SK-N-SH treated with all-trans-retinoic acid at 6 μM for 48 hours (cell line): ENCODE measurements at regions not wholly inside any gene's neighbourhood (a gene's known extent, or its start where the extent isn't known, plus 50 kb on each side); places are given as distances from the start of the nearest gene placed in this dataset.

Experiments used
- ATAC-seq: fragments of 200-7000 bp; cut with Tn5 transposase; 3 replicates; pipeline ENCODE4 v1.9.1; 2020; ENCODE audit warnings: mild to moderate bottlenecking, moderate library complexity
- ARNTL ChIP-seq: fragments of 450-650 bp; formaldehyde crosslinking; IDR thresholded peaks from 2 replicates; pipeline ENCODE4 v1.5.0; 2020; ENCODE audit warnings: low read depth, mild to moderate bottlenecking, moderate library complexity, borderline replicate concordance
- BACH2 ChIP-seq: fragments of 250-450 bp; sonication (Bioruptor Pico); IDR thresholded peaks from 2 replicates; pipeline ENCODE4 v1.9.0; 2021; ENCODE audit warnings: mild to moderate bottlenecking, borderline replicate concordance
- CSRNP3 ChIP-seq: fragments of 250-450 bp; sonication (Bioruptor Pico); IDR thresholded peaks from 2 replicates; pipeline ENCODE4 v1.5.1; 2021; ENCODE audit warnings: mild to moderate bottlenecking, moderate library complexity
- GLIS3 ChIP-seq: fragments of 250-450 bp; sonication (Bioruptor Pico); IDR thresholded peaks from 2 replicates; pipeline ENCODE4 v1.5.0; 2020; ENCODE audit warnings: mild to moderate bottlenecking, moderate library complexity
- ISL1 ChIP-seq: fragments of 250-450 bp; sonication (Bioruptor Pico); IDR thresholded peaks from 2 replicates; pipeline ENCODE4 v2.1.2; 2022; ENCODE audit warnings: mild to moderate bottlenecking, moderate library complexity
- OSR1 ChIP-seq: fragments of 250-450 bp; sonication (Bioruptor Pico); IDR thresholded peaks from 2 replicates; pipeline ENCODE4 v1.8.0; 2022; ENCODE audit warnings: moderate library complexity, mild to moderate bottlenecking, inconsistent platforms
- PATZ1 ChIP-seq: fragments of 250-450 bp; sonication (Bioruptor Pico); IDR thresholded peaks from 2 replicates; pipeline ENCODE4 v1.8.0; 2020; ENCODE audit warnings: mild to moderate bottlenecking, moderate library complexity, borderline replicate concordance
- POU6F1 ChIP-seq: fragments of 250-450 bp; sonication (Bioruptor Pico); IDR thresholded peaks from 2 replicates; pipeline ENCODE4 v1.8.0; 2021; ENCODE audit warnings: low read depth, mild to moderate bottlenecking, moderate library complexity, borderline replicate concordance
- PPARA ChIP-seq: fragments of 250-450 bp; sonication (Bioruptor Pico); IDR thresholded peaks from 2 replicates; pipeline ENCODE4 v1.5.0; 2020; ENCODE audit warnings: mild to moderate bottlenecking, borderline replicate concordance
- RARB ChIP-seq: fragments of 250-450 bp; sonication (Bioruptor Pico); IDR thresholded peaks from 2 replicates; pipeline ENCODE4 v1.8.0; 2021; ENCODE audit warnings: mild to moderate bottlenecking, moderate library complexity
- SNAI2 ChIP-seq: fragments of 250-450 bp; sonication (Bioruptor Pico); IDR thresholded peaks from 2 replicates; pipeline ENCODE4 v1.5.0; 2020; ENCODE audit warnings: mild to moderate bottlenecking, moderate library complexity
- TCF4 ChIP-seq: fragments of 250-450 bp; sonication (Bioruptor Pico); IDR thresholded peaks from 2 replicates; pipeline ENCODE4 v1.8.0; 2021; ENCODE audit warnings: mild to moderate bottlenecking, moderate library complexity, borderline replicate concordance
- ZC3H10 ChIP-seq: fragments of 250-450 bp; sonication (Bioruptor Pico); IDR thresholded peaks from 2 replicates; pipeline ENCODE4 v1.5.1; 2021; ENCODE audit warnings: mild to moderate bottlenecking, moderate library complexity
- ZFP30 ChIP-seq: fragments of 450-650 bp; formaldehyde crosslinking; IDR thresholded peaks from 2 replicates; pipeline ENCODE4 v1.5.0; 2022; ENCODE audit warnings: mild to moderate bottlenecking, moderate library complexity
- ZNF565 ChIP-seq: fragments of 450-650 bp; formaldehyde crosslinking; conservative IDR thresholded peaks from 2 replicates; pipeline ENCODE4 v1.5.0; 2020; ENCODE audit warnings: low read depth, mild to moderate bottlenecking, moderate library complexity
- ZNF70 ChIP-seq: fragments of 450-650 bp; formaldehyde crosslinking; IDR thresholded peaks from 2 replicates; pipeline ENCODE4 v1.5.0; 2020; ENCODE audit warnings: mild to moderate bottlenecking, moderate library complexity
- ZNF8 ChIP-seq: fragments of 450-650 bp; formaldehyde crosslinking; IDR thresholded peaks from 2 replicates; pipeline ENCODE4 v1.5.0; 2020; ENCODE audit warnings: mild to moderate bottlenecking, moderate library complexity
- TF ChIP-seq, protein P1 (sequence below): fragments of 250-450 bp; sonication (Bioruptor Pico); IDR thresholded peaks from 2 replicates; pipeline ENCODE4 v1.5.0; 2020; ENCODE audit warnings: mild to moderate bottlenecking, moderate library complexity

GRCh38 chr12:63223128-63223527, 72.1 kb upstream of the AVPR1A start (continued):
- TF ChIP-seq CSRNP3 (CRISPR knock-in tag) = no peak

GRCh38 chr12:63222582-63222981, 71.6 kb upstream of the AVPR1A start:
- ATAC-seq = no peak
- no peak for TF ChIP-seq PPARA (CRISPR knock-in tag)
- no peak for TF ChIP-seq CSRNP3 (CRISPR knock-in tag)
- no peak for TF ChIP-seq POU6F1
- TF ChIP-seq, protein P1, sequence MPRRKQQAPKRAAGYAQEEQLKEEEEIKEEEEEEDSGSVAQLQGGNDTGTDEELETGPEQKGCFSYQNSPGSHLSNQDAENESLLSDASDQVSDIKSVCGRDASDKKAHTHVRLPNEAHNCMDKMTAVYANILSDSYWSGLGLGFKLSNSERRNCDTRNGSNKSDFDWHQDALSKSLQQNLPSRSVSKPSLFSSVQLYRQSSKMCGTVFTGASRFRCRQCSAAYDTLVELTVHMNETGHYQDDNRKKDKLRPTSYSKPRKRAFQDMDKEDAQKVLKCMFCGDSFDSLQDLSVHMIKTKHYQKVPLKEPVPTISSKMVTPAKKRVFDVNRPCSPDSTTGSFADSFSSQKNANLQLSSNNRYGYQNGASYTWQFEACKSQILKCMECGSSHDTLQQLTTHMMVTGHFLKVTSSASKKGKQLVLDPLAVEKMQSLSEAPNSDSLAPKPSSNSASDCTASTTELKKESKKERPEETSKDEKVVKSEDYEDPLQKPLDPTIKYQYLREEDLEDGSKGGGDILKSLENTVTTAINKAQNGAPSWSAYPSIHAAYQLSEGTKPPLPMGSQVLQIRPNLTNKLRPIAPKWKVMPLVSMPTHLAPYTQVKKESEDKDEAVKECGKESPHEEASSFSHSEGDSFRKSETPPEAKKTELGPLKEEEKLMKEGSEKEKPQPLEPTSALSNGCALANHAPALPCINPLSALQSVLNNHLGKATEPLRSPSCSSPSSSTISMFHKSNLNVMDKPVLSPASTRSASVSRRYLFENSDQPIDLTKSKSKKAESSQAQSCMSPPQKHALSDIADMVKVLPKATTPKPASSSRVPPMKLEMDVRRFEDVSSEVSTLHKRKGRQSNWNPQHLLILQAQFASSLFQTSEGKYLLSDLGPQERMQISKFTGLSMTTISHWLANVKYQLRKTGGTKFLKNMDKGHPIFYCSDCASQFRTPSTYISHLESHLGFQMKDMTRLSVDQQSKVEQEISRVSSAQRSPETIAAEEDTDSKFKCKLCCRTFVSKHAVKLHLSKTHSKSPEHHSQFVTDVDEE (CRISPR knock-in tag) = no peak

GRCh38 chr12:63220921-63221320, 69.9 kb upstream of the AVPR1A start:
- TF ChIP-seq SNAI2 (CRISPR knock-in tag) (no peak), TCF4 (CRISPR knock-in tag) (no peak), GLIS3 (no peak), ZC3H10 (no peak), ZNF565 (CRISPR knock-in tag) (no peak)
- TF ChIP-seq, protein P1 (CRISPR knock-in tag) = no peak
- ATAC-seq = no peak

DNA sequence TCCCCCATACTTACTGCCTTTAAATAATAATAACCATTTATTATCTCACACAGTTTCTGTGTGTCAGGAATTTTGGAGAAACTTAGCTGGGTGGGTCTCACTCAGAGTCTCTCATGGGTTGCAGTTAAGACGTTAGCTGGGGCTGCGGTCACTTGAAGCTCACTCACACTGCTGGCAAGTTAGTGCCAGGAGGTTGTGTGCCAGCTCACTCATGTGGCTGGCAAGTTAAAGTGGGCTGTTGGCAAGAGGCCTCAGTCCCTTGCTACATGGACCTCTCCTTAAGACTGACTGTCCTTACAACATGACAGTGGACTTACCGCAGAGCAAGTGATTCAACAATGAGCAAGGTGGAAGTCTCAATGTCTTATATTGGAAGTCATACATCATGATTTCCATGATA, 61.3 kb upstream of the AVPR1A start:
- ATAC-seq = no peak
- no peak for TF ChIP-seq SNAI2 (CRISPR knock-in tag)
- TF ChIP-seq RARB = no peak
- TF ChIP-seq OSR1 (CRISPR knock-in tag) = no peak
- no peak for TF ChIP-seq BACH2 (CRISPR knock-in tag)
- no peak for TF ChIP-seq ZFP30 (CRISPR knock-in tag)
- TF ChIP-seq ZNF70 (CRISPR knock-in tag) = no peak
- TF ChIP-seq ZNF8 (CRISPR knock-in tag) = no peak
- no peak for TF ChIP-seq PPARA (CRISPR knock-in tag)
- TF ChIP-seq GLIS3 = no peak
- no peak for TF ChIP-seq CSRNP3 (CRISPR knock-in tag)
- no peak for TF ChIP-seq PATZ1 (CRISPR knock-in tag)
- TF ChIP-seq TCF4 (CRISPR knock-in tag) = no peak
- no peak for TF ChIP-seq ISL1 (CRISPR knock-in tag)
- TF ChIP-seq ZNF565 (CRISPR knock-in tag) = no peak
- no peak for TF ChIP-seq ARNTL (CRISPR knock-in tag)
- TF ChIP-seq, protein P1 (CRISPR knock-in tag) = no peak
